EL (cell line): ENCODE measurements at regions not wholly inside any gene's neighbourhood (a gene's known extent, or its start where the extent isn't known, plus 50 kb on each side); places are given as distances from the start of the nearest gene placed in this dataset.
"Not testable (repeated sequence)": the region's sequence is repeated elsewhere in the genome, so short reads cannot be mapped to it uniquely, and the experiment has no call there.

Experiments
- DNase-seq: peaks from one replicate; pipeline ENCODE4 v3.0.0-alpha.2; 2016

DNA sequence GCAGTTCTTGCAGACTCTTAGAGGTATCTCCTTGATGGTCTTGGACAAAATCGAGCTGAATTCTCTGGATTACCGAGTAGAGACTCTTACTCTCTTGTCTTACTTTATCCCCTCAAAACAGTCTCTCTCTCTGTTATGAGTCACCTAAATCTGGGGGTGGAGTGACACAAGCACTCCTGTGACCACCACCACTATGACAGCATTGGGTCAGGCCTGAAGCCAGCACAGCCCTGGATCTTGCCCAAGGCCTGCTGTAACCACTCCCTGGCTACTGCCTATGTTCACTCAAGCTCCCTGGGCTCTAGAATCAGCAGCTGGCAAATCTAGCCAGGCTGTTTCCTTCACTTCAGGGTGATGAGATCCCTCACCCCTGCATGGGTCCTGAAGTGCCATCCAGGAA lies 662.5 kb downstream of the LUZP2 start:
- DNase-seq, result no peak

DNA sequence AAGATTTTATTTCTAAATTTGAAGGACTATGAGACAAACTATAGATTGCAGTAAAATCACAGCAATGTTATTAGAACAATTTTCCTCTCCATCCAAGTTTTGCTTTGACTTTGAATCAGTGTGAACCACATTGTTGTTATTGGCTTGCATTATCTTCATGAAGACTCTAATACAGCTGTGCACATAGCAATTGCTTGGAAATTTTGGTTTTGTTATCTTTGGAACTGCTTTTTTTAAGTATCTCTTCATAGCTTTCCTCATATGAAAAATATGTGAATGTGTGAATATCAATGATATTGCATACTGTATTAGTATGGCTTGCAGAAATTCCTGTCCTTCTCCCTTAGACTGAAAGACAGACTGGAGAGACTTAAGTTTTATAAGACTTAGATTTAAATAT lies 666.6 kb downstream of the LUZP2 start:
- no peak for DNase-seq

DNA sequence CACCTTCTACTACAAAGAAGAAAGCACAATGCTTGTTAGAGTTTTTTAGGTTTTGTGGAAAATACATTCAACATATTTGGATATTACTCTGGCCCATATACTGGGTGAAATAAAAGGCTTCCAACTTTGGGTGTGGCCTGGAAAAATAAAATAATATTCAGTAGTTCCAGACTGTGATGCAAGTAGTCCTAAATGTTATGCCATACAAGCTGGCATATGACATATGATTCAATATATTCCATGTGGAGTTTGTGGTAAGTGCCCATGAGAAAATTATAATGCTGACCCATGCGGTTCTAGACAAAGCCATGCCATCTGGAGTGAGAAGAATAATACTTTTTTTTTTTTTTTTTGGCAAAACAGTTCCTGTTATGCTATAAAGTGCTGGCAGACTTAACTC lies 683.3 kb downstream of the LUZP2 start:
- DNase-seq, result no peak

DNA sequence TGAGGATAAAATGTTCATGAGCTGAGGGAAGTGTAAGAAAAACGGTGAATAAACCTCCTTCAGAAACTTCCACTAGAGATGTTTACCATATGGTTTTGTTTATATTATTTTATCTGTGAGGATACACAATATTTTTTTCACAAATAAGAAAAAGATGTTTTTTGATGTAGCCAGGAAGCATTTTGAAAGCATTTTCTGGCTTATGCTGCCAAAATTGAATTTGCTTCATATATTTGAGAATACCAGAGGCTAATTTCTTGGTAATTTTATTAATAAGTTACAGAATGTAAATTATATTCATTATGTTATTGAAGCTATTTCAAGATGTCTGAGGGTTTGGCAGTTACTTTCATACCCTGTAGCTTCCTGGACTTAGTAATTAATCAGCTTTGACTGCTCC lies 686.6 kb downstream of the LUZP2 start:
- DNase-seq, result no peak

DNA sequence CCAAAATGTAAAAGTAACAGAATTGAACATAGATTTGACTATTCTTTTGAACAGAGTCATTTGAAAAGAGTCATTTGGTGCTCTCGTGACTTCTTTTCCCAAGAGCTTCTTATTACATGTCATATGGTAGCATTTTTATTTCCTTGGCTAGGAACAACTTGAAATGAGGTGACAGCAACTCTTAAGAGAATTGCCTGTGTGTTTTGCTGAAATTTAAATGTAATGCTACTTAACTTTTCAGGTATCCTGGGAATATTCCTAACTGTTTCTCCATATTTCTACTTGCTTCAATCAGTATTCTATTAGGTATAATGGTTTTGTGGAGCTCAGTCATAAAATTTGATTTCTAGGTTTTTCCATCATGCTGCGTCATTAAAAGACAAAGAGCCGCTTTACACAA lies 700.7 kb downstream of the LUZP2 start:
- no peak for DNase-seq

DNA sequence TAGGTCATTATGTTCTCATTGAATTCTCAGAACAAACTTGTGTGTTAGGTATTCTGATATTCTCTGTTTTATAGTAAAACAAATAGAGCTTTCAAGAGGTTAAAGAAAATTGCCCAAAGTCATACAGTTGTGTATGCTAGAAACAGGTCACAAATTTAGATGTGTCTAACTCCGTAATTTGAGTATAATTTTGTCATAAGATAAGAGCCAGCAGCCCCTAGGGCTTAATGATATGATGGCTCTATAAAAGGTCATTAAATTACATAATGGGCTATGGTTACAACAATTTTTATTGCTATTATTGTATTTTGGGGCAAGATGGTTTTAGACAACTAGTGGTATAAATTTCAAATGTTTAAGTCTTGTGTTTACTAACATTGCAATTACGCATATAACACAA lies 701.9 kb downstream of the LUZP2 start:
- DNase-seq, result no peak

DNA sequence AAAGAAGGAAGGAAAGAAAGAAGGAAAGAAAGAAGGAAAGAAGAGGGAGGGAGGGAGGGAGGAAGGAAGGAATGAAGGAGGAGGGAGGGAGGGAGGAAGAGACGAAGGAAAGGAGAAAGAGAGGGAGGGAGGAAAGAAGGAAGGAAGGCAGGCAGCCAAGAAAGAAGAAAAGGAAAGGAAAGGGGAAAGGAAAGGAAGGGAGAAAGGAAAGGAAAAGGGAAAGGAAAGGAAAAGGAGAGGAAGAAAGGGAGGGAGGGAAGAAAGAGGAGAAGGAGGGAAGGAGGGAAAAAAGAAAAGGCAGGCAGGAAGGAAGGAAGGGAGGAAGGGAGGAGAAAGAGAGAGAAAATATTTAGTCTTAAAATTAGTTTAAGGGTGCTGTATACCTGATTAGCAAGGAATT lies 704.1 kb downstream of the LUZP2 start:
- no peak for DNase-seq

DNA sequence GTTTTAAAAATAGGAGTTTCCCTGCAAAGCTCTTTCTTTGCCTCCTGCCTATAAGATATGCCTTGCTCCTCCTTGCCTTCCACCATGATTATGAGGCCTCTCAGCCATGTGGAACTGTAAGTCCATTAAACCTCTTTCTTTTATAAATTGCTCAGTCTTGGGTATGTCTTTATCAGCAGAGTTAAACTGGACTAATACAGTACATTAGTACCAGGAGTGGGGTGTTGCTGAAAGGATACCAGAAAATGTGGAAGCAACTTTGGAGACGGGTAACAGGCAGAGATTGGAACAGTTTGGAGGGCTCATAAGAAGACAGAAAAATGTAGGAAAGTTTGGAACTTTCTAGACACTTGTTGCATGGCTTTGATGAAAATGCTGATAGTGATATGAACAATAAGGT lies 709.9 kb downstream of the LUZP2 start:
- DNase-seq, result no peak

DNA sequence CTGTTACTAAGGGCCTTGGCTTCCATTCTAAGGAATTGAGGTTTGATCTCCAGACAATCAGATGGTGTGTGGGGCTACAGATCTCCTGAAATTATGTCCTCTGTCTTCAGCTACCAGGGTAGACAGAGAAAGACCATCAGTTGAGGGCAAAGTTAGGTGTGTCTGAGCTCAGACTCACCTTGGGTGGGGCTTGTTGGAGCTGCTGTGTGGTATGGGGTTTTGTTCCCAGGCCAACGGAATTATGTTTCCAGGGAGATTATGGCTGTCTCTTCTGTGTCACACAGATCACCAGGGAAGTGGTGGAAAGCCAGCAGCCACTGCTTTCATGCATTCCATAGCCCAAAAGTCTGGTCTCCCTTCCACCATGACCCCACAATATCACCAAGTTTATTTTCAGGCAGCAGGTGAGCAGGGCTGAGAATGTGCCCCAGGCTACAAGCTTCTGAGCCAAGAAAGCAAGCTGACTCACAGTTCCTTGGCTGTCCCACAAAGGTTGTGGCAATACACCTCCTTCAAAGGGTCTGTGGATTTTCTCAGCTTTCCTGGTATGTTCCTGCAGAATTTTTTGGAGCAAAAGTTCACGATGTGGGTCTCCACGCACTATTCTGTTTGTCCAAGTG lies 714.9 kb downstream of the LUZP2 start:
- DNase-seq, result no peak

DNA sequence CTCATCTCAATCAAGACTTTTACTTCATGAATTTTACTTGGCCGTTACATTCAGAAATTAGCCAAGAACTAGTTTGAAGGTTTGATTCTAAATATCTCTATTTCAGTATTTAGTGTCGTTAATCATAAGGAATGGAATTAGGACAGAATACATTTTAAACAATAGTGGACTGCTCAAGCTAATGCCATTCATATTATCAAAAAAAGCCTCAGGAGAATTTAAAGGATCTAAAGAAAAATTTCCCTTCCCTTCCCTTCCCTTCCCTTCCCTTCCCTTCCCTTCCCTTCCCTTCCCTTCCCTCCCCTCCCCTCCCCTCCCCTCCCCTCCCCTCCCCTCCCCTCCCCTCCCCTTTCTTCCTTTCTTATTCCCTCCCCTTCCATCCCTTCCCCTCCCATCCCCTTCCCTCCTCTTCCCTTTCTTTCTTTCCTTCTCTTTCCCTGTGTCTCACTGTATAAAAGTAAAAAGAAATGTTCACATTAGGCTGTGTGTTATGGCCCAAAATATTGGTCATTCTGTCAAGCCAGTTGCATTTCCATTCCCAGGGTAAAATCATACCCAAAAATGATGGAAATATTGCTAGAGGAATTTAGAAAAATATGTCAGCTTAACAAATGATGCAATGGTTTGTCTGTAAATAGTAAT lies 717.8 kb downstream of the LUZP2 start:
- no peak for DNase-seq

DNA sequence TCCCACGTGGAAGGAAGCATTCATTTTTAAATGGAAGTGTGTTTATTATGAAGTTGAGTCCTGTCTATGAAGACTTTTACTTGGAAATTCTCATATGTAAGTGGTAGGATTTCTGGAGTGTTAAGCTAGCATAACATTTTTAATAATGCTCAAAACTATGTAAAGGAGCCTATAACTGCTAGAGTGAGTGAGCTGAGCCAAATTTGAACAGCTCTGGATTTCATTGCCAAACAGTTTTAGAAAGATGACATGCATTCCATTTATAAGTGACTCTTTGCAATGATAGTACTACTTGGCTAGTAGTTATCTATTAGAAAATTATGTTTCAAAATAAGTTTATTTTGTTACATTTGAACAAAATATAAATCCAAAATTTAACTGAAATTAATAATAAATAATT lies 721.2 kb downstream of the LUZP2 start:
- no peak for DNase-seq

DNA sequence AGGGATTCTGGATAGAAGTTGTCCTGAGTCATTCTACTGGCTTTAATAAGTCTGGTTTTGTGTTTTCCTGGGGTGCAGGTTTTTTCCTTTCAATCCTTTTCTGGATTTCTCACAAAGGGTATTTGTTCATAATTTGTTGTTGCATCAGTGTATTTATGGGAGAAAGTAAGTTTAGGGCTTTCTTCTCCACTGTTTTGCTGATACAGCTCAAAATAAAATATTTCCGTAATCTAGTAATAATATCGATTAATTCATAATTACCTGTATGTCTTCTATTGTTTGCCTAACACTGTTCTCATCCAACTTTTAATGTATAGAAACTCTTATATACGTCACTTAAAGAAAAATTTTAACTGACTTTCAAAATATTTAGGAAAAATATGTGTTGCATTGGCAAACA lies 728.2 kb downstream of the LUZP2 start:
- DNase-seq, result no peak

DNA sequence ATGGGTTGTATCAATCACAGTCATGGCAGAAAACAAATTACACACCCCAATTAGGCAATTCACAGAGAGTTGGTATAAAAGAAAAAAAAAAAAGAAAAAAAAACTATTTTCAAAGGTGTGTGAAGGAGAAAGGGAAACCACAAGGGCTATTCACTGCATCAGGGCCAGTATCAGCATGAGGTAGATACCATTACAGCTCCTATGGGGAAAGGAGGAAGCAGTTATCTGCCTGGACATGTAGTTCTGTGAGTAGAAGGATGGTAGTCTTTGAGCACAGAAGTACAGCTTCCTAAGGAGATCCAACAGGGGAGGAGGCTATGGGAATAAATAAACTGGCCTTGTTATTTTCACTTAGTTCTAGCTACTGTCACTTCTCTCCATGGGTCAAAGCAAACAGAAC lies 746.1 kb downstream of the LUZP2 start:
- no peak for DNase-seq

DNA sequence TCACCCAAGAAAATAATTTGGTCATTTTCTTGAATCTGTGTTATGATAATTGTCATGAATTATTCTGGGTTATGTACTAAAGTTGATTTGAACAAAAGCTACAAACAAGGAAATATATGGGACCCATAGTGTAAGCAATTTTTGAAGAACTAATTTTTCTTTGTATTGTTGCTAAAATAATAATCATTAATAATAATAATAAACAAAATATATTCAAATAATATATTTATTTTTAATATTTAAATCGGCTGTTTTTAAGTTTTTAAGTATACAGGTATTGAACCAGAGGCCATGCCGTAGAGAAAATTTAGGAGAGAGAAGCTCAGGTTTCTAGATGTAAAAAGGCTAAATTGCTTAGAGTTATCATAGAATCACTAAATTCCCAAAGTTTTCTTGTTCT lies 747.3 kb downstream of the LUZP2 start:
- no peak for DNase-seq

DNA sequence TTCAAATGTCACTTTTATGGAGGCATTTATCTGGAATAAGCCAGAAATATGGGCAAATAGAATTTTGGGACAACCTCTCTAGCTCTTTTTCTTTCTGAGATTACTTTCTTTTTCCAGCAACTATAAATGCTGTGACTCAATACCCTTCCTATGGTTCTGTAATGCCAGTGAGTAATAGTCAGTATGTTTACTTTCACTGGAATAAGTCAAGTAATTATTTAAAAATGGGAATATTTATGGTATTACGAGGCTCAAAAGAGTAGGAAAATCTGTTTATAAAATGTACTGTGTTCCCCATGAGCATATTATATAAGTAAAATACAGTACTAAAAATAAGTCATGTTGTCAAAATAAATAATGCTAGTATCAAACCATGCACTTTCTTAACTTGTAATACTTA lies 750.5 kb downstream of the LUZP2 start:
- DNase-seq, result no peak

DNA sequence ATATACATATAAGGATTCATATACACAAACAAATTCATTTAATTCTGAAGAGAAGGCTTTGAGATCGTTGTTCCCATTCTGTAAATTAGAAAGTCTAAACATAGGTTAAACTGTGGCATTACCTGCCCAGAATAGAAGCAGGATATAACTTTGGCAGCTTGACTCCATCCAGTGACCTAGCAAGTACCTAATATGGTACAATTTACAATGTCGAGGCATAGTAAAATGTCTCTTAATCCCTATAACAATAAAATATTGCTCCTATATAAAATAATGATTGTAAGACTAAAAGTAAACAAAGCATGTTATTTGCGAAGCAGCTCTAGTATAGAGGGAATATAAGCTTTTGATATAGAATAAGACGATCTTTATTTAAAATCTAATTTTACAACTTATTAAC lies 756.0 kb downstream of the LUZP2 start:
- DNase-seq, result no peak

DNA sequence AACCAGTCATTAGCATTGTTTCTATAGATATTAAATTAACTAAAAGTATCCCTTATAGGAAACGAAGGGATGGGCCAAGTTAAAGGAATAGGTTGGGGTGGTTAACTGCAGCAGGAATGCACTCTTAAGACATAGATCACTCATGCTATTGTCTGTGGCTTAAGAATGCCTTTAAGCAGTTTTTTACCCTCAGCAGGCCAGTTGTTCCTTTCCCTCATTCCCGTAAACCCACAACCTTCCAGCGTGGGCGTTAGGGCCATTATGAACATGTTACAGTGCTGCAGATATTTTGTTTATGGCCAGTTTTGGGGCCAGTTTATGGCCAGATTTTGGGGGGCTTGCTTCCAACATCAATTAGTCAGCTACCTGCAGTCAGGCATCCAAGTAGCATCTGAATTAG lies 767.0 kb downstream of the LUZP2 start:
- DNase-seq, result not testable (repeated sequence)

DNA sequence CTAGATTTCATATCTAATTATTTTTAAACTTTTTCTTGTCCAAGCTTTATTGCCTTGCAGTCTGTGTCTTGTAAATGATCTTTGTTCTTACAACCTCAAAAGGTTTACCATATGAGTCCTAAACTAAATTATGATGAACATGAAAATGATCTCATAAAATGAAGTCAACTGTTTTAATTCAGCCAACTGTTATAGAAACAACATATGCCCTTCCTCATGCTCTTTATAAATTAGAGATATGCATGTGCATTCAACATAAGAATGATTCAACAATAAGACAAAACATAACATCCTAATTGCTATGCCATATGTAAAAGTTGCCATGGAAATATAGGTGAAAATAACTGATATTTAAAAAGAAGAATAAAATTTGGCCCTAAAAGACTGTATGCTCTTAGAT lies 774.4 kb downstream of the LUZP2 start:
- DNase-seq, result no peak

DNA sequence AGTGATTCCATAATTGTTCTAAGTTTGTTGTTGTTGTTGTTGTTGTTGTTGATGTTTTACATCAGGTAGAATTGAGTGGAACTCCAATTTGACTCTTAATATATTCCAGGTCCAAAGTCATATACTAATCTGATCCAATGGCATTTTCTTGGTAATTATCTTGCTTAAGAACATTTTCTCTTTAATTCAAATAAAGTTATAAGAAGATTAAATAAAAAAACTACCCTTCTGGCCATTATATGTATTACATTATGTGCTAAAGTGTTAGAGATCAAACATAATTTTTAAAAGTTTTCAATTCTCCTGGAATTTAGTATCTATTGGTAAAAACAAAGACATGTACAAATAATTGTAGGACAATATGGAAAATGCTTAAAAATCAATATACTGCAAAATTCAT lies 775.4 kb downstream of the LUZP2 start:
- no peak for DNase-seq

DNA sequence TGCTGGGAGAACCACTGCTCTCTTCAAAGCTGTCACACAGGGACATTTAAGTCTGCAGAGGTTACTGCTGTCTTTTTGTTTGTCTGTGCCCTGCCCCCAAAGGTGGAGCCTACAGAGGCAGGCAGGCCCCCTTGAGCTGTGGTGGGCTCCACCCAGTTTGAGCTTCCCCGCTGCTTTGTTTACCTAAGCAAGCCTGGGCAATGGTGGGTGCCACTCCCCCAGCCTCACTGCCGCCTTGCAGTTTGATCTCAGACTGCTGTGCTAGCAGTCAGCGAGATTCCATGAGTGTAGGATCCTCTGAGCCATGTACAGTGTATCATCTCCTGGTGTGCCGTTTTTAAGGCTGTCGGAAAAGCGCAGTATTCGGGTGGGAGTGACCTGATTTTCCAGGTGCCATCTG lies 784.0 kb downstream of the LUZP2 start:
- DNase-seq, result not testable (repeated sequence)

DNA sequence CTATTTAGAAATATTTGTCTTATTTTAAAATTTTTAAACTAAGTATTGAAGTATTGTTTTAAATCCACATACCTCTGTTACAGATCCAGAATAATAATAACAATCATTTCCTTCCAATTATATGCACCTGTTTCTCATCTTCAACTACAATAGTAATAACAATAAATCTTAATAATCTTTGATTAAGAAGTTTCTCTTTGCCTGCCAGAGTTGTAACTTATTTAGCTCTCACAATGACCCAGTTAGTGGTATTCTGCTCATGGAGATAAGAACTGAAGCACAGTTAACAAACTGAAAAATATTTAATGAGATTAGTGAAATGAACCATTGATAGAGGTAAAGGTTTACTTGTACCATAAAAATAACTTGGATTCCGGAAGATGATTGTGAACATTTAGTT lies 796.3 kb downstream of the LUZP2 start:
- no peak for DNase-seq

DNA sequence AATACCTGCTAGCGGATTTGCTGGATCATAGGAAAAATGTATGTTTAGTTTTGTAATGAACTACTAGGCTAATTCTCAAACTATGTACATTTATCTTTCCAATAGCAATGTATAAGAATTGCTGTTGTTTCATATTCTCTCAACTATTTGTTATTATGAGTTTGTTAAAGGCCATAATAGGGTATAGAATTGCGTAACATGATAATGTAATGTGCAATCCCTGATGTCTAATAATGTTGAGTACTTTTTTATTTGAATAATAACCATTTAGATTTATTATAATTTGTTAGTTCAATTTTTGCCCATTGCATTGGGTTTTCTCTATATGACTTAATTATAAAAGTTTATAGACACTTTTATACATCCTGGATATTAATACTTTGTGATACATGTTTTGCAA lies 801.6 kb downstream of the LUZP2 start:
- no peak for DNase-seq

DNA sequence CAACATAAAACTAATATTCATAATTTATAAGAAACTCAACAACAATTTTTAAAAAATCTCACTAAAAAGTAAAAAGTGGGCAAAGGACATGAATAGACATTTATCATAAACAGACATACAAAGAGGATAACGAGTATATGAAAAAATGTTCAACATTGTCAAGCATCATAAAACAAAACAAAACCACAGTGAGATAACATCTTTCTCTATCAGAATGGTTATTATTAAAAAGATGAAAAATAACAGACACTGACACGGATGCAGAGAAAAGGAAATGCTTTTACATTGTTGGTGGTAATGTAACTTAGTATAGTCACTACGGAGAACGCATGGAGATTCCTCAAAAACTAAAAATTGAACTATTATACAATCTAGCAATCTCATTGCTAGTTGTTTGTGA lies 813.0 kb downstream of the LUZP2 start:
- no peak for DNase-seq

DNA sequence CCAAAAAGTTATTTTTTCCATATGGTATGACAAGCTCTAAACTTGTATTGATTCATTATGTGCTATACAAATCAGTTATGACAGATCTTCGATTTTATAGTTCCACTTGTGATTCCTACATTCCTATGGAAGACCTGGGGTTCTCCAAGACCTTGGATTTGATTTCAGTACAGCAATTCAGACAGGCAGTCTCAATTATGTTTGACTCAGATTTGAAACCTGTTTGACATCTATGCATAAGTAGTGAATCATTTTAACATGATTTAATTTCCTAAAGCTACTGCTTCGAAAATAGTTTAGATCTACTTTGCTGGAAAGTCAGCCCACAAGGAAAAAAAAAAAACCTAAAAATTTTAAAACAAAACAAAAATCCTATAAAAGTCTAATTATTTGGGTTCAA lies 820.4 kb downstream of the LUZP2 start:
- DNase-seq, result no peak

DNA sequence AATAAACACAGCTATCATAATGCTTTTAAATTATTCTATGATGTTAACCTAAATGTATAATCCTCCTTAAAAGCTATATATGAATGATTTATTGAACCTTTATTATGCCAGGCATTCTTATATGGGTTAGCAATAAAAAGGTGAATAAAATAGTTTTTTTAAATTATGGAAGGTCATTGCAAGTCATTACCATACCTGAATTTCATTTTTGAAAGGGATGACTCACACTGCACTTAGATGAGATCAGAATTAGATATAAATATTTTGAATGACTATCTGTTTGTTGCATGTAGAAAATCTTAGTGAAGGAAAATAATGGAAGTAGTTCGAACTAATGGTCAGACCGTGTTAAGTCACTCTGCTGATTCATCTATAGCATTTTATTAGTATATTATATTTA lies 822.3 kb downstream of the LUZP2 start:
- DNase-seq, result no peak
